HCT116 (cell line): ENCODE measurements at regions not wholly inside any gene's neighbourhood (a gene's known extent, or its start where the extent isn't known, plus 50 kb on each side); places are given as distances from the start of the nearest gene placed in this dataset.

ENCODE experiments used
- ATAC-seq: fragments of 200-7000 bp; cut with Tn5 transposase; 2 replicates; pipeline ENCODE4 v1.9.1; 2020; ENCODE audit warnings: mild to moderate bottlenecking, moderate library complexity
- BruUV-seq: library from RNA; stranded (reverse); fragments of 400-500 nt; replicated peaks from 2 replicates; lab custom pipeline; 2021; lab: Mats Ljungman, UMichigan
- CTCF ChIA-PET: fragments of 300-600 bp; sonication (Branson Sonifier 250); formaldehyde crosslinking; loops from one replicate; lab custom pipeline; 2021; ENCODE audit warnings: antibody characterized with exemption; lab: Charles Lee
- POLR2A ChIA-PET: fragments of 300-600, 350-600 bp; sonication (Branson Sonifier 250); formaldehyde crosslinking; loops from one replicate; lab custom pipeline; 2021; ENCODE audit warnings: antibody characterized with exemption; lab: Charles Lee
- RAD21 ChIA-PET, 2 experiments: fragments of 300-600 bp; sonication (Branson Sonifier 250); formaldehyde crosslinking; loops; one replicate each; lab custom pipeline; 2023; ENCODE audit warnings: low total read pairs in 2 of 2; ENCODE audit not compliant: uncharacterized antibody in 2 of 2, unreplicated experiment in 2 of 2, low non-redundant PET in 1 of 2; lab: Charles Lee
- DNase-seq: peaks from one replicate; pipeline ENCODE4 v3.0.0-alpha.2; 2010; ENCODE audit warnings: low read depth, low spot score
- H2AFZ ChIP-seq: fragments of 200-600 bp; shearing (Covaris generic), sonication (generic); 2 replicates; pipeline ENCODE4 v1.6.1; 2017; ENCODE audit warnings: low read depth, mixed run types, mixed read lengths, antibody characterized with exemption, low read length; ENCODE audit not compliant: poor library complexity, severe bottlenecking
- H3K27ac ChIP-seq: 2 replicates; pipeline ENCODE4 v1.5.1; 2012; ENCODE audit warnings: low read depth, low read length
- H3K27me3 ChIP-seq: fragments of 200-600 bp; sonication (generic); 2 replicates; pipeline ENCODE4 v1.6.1; 2016; ENCODE audit warnings: mixed run types, low read length, mixed read lengths; ENCODE audit not compliant: insufficient read depth
- H3K36me3 ChIP-seq, 2 experiments: fragments of 200-500 bp in 1 of 2; fragments of 200-600 bp in 1 of 2; sonication (Bioruptor generic) in 1 of 2; sonication (generic) in 1 of 2; 2 replicates each; pipeline versions ENCODE4 v1.5.1 to v1.6.1; 2014 to 2016; ENCODE audit warnings: low read length in 2 of 2, inconsistent platforms in 1 of 2, mixed read lengths in 1 of 2, mixed run types in 1 of 2; ENCODE audit not compliant: insufficient read depth in 2 of 2, control insufficient read depth in 1 of 2
- H3K4me1 ChIP-seq, 2 experiments: fragments of 200-600 bp in 1 of 2; sonication (generic) in 1 of 2; 2 replicates each; pipeline versions ENCODE4 v1.5.1 to v1.6.1; 2012 to 2017; ENCODE audit warnings: low read length in 2 of 2, inconsistent platforms in 1 of 2, mild to moderate bottlenecking in 1 of 2, mixed read lengths in 1 of 2, mixed run types in 1 of 2, moderate library complexity in 1 of 2; ENCODE audit not compliant: insufficient read depth in 2 of 2, control insufficient read depth in 1 of 2
- H3K4me2 ChIP-seq: fragments of 200-600 bp; sonication (generic); 2 replicates; pipeline ENCODE4 v1.6.1; 2017; ENCODE audit warnings: mixed run types, low read length, mixed read lengths
- H3K4me3 ChIP-seq, 2 experiments: fragments of 200-600 bp in 1 of 2; sonication (generic) in 1 of 2; replicated peaks in 1 of 2; 2 replicates each; pipeline ENCODE4 v1.5.1; 2011 to 2016; ENCODE audit warnings: low read length in 2 of 2, control low read depth in 1 of 2, low read depth in 1 of 2, mild to moderate bottlenecking in 1 of 2, mixed read lengths in 1 of 2, mixed run types in 1 of 2
- H3K79me2 ChIP-seq: fragments of 200-600 bp; sonication (generic); 2 replicates; pipeline ENCODE4 v1.6.1; 2017; ENCODE audit warnings: mild to moderate bottlenecking, mixed run types, low read length, moderate library complexity, mixed read lengths; ENCODE audit not compliant: insufficient read depth
- H3K9ac ChIP-seq: fragments of 200-600 bp; sonication (generic); 2 replicates; pipeline ENCODE4 v1.6.1; 2016; ENCODE audit warnings: low read length, mixed read lengths
- H3K9me2 ChIP-seq: fragments of 200-600 bp; sonication (generic), shearing (Covaris generic); 2 replicates; pipeline ENCODE4 v1.6.1; 2017; ENCODE audit warnings: mixed run types, mild to moderate bottlenecking, moderate library complexity; ENCODE audit not compliant: insufficient read depth
- H3K9me3 ChIP-seq, 2 experiments: fragments of 200-500 bp in 1 of 2; fragments of 200-600 bp in 1 of 2; sonication (Bioruptor generic) in 1 of 2; sonication (generic) in 1 of 2; 2 replicates each; pipeline ENCODE4 v1.6.1; 2014 to 2017; ENCODE audit warnings: low read length in 2 of 2, mixed read lengths in 2 of 2, inconsistent platforms in 1 of 2, low read depth in 1 of 2, mild to moderate bottlenecking in 1 of 2, mixed run types in 1 of 2, moderate library complexity in 1 of 2; ENCODE audit not compliant: control insufficient read depth in 1 of 2, insufficient read depth in 1 of 2
- H4K20me1 ChIP-seq: fragments of 200-600 bp; sonication (generic), shearing (Covaris generic); 2 replicates; pipeline ENCODE4 v1.6.1; 2017; ENCODE audit warnings: mixed run types, mild to moderate bottlenecking, moderate library complexity; ENCODE audit not compliant: insufficient read depth
- CBX3 ChIP-seq: IDR thresholded peaks from 2 replicates; pipeline ENCODE4 v1.6.1; 2012; ENCODE audit warnings: low read depth
- EZH2 ChIP-seq: fragments of 200-600 bp; sonication (generic); IDR thresholded peaks from 2 replicates; pipeline ENCODE4 v1.6.1; 2017; ENCODE audit warnings: antibody characterized with exemption, mixed run types
- EZH2phosphoT487 ChIP-seq: fragments of 200-600 bp; IDR thresholded peaks from 2 replicates; pipeline ENCODE4 v1.6.1; 2018; ENCODE audit warnings: antibody characterized with exemption, borderline replicate concordance
- MAX ChIP-seq: IDR thresholded peaks from 2 replicates; pipeline ENCODE4 v1.6.1; 2012
- RAD21 ChIP-seq: IDR thresholded peaks from 2 replicates; pipeline ENCODE4 v1.6.1; 2012; ENCODE audit warnings: low read depth, mild to moderate bottlenecking
- SIN3A ChIP-seq: IDR thresholded peaks from 2 replicates; pipeline ENCODE4 v1.6.1; 2012; ENCODE audit warnings: low read depth
- TCF7L2 ChIP-seq: IDR thresholded peaks from 2 replicates; pipeline ENCODE4 v1.7.0; 2011; ENCODE audit warnings: borderline replicate concordance, inconsistent platforms; ENCODE audit not compliant: insufficient read depth, insufficient read length; ENCODE audit errors: extremely low read depth
- ZFX ChIP-seq: fragments of 450-650 bp; IDR thresholded peaks from 2 replicates; pipeline ENCODE4 v1.6.1; 2017
- intact Hi-C: fragments of 100-400 bp; cut with micrococcal nuclease; formaldehyde crosslinking; loops from 2 replicates; pipeline ENCODE4 v1.10.0; 2022

- intact Hi-C loops, result no loop called here
- DNase-seq, result no peak
- no peak overlapping the region for H3K9ac ChIP-seq
- H3K9me2 ChIP-seq, result no peaks in the 10 kb centered on the region
- no peaks in the 10 kb centered on the region for H4K20me1 ChIP-seq
- no peak overlapping the region for H2AFZ ChIP-seq
- no peaks in the 10 kb centered on the region for H3K36me3 ChIP-seq
- ChIA-PET POLR2A (no interaction called here), CTCF (no interaction called here), RAD21 (no interaction called here)
- BruUV-seq, result no TSS peak
- no peaks in the 10 kb centered on the region for H3K79me2 ChIP-seq
- H3K27ac ChIP-seq, result no peak overlapping the region
- H3K9me3 ChIP-seq, result no peaks in the 10 kb centered on the region
- no peak for ATAC-seq
- H3K4me3 ChIP-seq, result no peak overlapping the region
- no peak overlapping the region for H3K4me2 ChIP-seq
- TF ChIP-seq MAX (no peak), EZH2phosphoT487 (no peak), ZFX (no peak), CBX3 (no peak)
- no peaks in the 10 kb centered on the region for H3K27me3 ChIP-seq
- H3K4me1 ChIP-seq, result no peaks in the 10 kb centered on the region; a peak in 1 of 4 replicates
Observed at GRCh38 chr2:33660416-33661123, 61.5 kb upstream of the FAM98A start.

DNA sequence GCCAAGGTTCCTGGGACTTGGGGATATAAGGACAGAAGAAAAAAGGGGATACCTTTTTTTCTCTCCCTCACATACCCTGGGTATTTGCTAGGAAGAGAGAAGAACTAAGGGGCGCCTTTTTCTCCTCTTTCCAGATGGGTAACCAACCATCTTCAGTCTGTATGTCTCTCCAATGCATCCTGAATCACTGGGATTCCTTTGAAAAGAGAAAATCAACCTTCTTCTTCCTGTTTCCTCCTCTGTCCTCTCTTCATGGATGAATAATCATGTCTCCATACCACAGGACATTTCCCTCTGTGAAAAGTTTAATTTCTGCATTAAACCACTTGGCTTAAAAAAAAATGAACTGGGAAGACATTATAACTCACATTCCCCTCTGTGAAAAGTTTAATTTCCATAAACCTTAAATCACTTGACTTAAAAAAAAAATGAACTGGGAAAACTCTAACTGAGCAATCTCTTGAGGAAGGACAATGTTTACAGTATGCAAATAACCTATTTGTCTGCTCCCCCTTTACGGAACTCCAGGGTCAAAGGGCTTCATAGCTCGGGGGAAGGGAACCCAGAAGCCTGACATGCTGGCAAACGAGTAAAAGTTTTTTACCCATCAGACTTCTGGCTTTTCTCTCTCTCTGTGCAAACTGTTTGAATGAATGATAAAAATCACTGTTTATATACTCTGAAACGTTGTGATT, 56.7 kb upstream of the FAM98A start:
- H3K4me1 ChIP-seq, result no peaks in the 10 kb centered on the region; a peak in 1 of 4 replicates
- BruUV-seq, result no TSS peak

More for the DNA sequence above, 56.7 kb upstream of the FAM98A start:
- RAD21 ChIA-PET, result no interaction called here
- TF ChIP-seq MAX (no peak), TCF7L2 (no peak), SIN3A (no peak), EZH2phosphoT487 (no peak), RAD21 (no peak), EZH2 (no peak)
- TF ChIP-seq, all 23 proteins: peak for 0
- Histone ChIP-seq H3K27ac (no peak overlapping the region), H2AFZ (no peak overlapping the region), H3K9ac (no peak overlapping the region), H4K20me1 (no peaks in the 10 kb centered on the region), H3K79me2 (no peaks in the 10 kb centered on the region), H3K36me3 (no peaks in the 10 kb centered on the region), H3K4me2 (no peak overlapping the region), H3K9me3 (no peaks in the 10 kb centered on the region), H3K4me3 (no peak overlapping the region), H3K9me2 (no peaks in the 10 kb centered on the region), H3K27me3 (no peaks in the 10 kb centered on the region)
- DNase-seq, result no peak
- CTCF ChIA-PET, result no interaction called here
- ATAC-seq, result no peak
- POLR2A ChIA-PET, result no interaction called here
- intact Hi-C loops, result no loop called here
